HG02798 (cell line): ENCODE measurements at regions not wholly inside any gene's neighbourhood (a gene's known extent, or its start where the extent isn't known, plus 50 kb on each side); places are given as distances from the start of the nearest gene placed in this dataset.

Source experiments
- ATAC-seq: cut with Tn5 transposase; IDR thresholded peaks from one replicate; pipeline ENCODE4 v1.9.1; 2021; ENCODE audit warnings: mild to moderate bottlenecking; ENCODE audit not compliant: unreplicated experiment, poor library complexity

- no peak for ATAC-seq
Measured at GRCh38 chrX:40485973-40486372, 94.8 kb upstream of the ATP6AP2 start.

- ATAC-seq: no peak
Measured at GRCh38 chrX:40485102-40485826, 95.5 kb upstream of the ATP6AP2 start.

DNA sequence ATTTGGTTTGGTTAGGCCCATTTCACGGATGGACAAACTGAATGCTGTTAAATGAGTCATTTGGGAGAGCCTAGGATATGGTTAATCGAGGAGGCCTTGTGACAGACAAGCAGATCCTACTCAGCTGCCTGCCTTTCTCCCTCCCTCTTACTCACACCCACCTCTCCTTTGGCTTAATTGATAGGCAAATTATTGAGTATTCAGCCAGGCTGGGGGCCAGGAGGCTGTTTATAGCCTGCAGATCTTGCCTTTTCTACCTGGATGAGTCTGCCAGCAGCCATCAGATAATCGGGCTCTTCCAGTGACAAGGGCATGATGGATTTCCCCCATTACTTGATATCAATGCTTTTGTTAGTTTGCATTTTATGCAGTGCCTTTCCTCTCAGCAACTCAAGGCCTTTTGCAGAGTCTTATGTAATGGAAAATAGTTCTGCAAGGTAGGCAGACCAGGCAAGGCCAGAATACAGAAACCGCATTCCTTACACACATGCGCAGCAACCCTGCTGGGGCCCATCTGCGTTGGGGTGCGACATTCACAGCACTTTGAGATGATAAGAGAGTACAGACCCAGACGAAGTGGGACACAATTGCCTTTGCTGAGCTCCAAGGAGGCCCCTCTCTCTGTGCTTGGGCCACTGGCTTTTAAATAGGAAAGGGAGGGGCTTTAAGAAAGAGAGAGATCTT, 96.2 kb upstream of the ATP6AP2 start:
- no peak for ATAC-seq

DNA sequence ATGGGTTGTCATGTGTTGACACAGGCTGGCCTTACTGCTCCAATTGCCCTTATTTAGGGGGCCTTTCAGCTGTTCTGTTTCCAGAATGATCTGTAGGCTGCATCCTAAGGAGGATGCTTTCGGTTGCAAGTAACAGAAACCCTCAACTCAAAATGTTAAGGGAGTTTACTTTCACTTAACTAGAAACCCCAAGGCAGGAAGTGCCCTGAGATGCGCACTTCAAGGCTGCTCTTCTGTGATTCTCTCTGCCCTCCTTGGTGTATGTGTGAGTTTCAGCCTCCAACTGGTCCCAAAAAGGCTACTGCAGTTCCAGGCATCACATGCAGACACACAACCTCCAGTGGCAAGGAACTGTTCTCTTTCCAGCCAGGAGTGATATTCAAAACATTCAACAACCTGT, 97.3 kb upstream of the ATP6AP2 start:
- no peak for ATAC-seq

- ATAC-seq: no peak
Measured at GRCh38 chrX:40479777-40480318, 100.9 kb upstream of the ATP6AP2 start.

DNA sequence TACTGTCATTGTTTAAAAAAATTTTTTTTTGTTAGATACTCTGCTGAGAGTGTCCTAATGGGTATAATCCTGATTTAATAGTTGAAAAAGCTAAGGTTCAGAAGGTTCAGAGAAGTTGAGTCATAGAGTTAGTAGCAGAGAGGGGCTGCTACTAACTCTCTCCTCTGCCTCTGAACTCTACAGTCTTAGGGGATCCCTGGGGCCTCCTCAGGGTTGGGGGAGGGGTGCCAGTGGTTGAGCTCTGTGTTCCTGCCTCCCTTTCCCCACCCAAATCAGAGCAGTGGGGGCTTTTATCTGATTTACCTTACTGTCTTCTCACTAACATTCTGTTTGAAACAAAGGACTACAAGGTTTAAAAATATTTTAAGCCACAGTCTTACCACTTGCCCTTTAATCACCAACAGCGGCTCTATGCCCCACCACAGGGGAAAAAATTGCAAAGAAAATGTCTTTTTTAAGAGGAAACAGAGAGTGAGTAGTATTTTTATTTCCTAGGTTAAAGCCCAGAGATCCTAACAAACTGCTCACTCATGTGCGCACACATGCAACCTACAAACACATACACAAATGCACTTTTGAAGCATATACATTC, 102.2 kb upstream of the ATP6AP2 start:
- no peak for ATAC-seq

DNA sequence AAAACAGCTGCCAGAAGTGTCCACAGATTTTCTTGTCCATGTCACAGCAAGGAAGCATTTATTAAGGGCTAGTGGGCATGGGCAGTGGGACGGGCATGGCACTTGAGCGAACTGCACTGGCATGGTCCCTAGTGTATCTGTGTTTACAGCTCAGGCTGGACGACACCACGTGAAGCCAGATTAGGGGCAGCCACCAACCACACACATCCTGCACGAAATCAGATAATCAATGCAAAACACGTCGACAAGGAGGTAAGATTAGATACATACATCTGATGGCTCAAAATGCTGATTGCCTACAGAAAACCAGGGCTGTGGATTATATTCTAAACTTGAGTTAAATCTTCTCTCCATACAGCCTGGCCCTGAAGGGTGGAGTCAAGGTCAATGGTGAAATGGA, 103.8 kb upstream of the ATP6AP2 start:
- no peak for ATAC-seq

DNA sequence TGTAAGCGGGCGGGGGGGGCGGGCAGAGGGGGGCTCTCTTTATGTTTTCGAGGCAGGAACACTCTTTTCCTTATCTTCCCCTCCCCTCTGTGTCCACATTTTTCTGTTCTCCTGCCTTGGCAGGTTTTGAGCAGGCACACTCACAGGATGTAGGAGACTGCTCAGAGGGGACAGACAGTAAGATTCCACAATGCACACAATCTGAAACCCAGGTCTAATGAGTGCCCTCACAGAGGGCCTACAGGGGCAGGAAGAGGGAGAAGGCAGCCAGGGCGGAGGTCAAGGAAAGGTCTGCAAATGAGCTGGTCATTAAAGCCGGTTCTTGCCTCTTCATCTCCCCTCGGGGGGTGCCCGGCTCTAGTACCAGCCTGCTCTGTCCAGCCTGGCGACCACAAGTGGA, 106.1 kb upstream of the ATP6AP2 start:
- ATAC-seq: no peak

- no peak for ATAC-seq
Measured at GRCh38 chrX:40474205-40474626, 106.6 kb upstream of the ATP6AP2 start.

- ATAC-seq: no peak
Measured at GRCh38 chrX:40473460-40474204, 107.1 kb upstream of the ATP6AP2 start.

DNA sequence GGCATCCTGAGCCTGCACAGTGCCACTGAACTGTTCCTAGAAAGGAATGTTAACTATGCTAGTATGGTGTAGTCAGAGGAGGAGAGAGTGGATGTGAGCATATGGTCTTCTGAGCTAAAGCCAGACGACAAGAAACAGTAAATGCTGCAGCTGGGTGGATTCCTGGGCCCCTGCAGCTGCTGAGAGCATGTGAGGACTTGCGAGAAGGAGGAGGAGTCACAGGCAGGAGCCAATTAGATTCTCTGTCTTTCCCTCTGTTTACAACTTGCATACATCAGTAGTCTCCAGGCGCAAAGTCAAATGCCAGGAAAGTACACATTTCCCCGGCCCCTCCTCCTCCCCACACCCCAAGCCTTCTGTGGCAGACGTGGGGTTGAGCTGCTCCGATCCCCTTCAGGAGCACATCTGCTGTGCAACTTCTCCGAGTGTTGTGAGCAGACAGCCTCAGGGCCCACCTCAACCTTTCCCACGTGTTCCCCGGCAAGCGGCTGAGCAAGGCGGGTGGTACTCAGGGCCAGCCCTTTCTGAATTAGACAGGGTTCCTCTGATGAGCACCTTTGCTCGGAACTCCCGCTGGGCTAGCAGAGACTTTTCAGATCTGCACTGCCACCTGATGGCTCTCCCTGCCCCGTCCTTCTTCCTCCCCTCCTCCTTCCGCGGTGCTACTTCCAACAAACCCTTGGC, 108.7 kb upstream of the ATP6AP2 start:
- ATAC-seq: peak; percentile 80

DNA sequence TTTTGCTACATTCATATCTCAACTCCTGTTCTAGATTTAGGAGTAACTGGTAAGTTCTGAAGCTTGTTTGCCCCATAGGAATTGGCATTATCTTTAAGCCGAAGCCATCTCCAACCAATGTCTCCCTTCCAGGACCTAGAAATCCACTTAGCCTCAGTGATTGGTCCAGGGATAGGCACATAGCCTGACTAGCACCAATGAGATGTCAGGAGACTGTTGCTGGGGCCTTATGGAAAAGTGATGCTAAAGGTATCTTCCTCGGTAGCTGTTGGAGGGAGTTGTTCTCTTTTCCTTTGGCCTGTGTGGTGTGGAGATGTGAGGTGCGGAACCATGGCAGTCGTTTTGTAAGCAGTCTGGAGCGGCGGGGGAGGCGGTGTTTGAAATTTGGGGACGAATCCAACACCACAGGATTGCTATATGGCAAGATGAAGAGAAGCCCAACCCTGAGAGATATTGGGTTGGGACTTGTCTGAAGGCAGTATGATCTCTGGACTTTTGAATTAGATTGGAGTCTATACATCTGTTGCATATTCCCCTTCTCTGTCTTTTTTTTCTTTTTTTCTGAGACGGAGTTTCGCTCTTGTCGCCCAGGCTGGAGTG, 109.8 kb upstream of the ATP6AP2 start:
- no peak for ATAC-seq

GRCh38 chrX:40469316-40469715, 111.5 kb upstream of the ATP6AP2 start:
- ATAC-seq: no peak

- peak; percentile 67 for ATAC-seq
Measured at GRCh38 chrX:40468033-40468846, 112.5 kb upstream of the ATP6AP2 start.

DNA sequence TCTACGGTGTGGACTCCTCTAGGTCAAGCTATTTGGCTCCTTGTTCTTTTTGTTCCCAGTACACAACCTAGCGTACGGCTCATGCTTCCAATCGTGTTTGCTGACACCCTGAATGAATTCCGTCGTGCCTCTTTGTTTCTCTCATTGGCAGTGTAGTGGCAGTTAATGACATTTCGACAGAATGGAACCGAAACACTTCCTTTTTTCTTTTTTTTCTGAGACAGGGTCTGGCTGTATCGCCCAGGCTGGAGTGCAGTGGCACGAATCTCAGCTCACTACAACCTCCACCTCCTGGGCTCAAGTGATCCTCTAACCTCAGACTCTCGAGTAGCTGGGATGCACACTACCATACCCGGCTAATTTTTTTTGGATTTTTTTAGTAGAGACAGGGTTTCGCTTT, 113.3 kb upstream of the ATP6AP2 start:
- ATAC-seq: no peak

DNA sequence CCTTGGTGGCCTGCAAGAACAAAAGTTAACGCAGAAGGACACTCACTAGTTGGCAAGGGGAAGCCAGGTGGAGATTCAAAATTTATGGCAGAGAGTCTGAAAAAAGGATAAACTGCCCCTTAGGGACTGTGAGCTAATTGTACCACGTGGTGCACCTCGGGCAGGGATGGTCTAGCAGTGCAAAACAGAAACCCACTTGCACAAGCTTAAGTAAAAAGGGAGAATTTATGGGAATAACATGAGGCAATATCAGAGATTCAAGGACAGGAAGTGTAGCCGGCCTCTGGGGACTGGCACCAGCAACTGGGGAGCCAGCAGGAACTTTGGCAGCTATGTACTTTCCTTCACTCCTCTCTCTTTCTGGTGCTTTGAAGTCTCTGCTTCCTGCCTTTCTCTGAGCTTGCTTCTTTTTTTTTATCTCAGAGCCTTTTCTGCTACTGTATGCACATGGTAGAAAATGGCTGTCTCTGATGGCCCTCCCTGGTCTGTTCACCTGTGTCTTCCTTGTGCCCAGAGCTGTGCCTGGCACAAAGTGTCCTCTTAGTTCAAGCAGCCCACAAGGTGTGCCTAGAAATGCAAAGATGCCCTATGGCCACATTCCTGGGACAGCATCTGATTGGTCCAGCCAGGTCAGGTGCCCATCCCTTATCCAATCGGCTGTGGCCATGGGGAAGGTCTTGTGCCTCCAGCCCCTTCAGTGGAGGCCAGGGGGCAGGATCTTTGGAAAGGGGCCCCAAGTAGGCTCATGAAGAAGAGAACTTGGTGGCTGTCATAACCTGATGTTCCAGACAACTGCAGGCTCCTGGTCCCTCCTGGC, 114.8 kb upstream of the ATP6AP2 start:
- no peak for ATAC-seq

- no peak for ATAC-seq
Measured at GRCh38 chrX:40462795-40463194, 118.0 kb upstream of the ATP6AP2 start.

- no peak for ATAC-seq
Measured at GRCh38 chrX:40460926-40461325, 119.8 kb upstream of the ATP6AP2 start.
